GM12878 (cell line): ENCODE measurements at regions not wholly inside any gene's neighbourhood (a gene's known extent, or its start where the extent isn't known, plus 50 kb on each side); places are given as distances from the start of the nearest gene placed in this dataset.

ENCODE experiments used
- ATAC-seq: fragments of 200-7000 bp; cut with Tn5 transposase; 3 replicates; pipeline ENCODE4 v1.9.1; 2020; ENCODE audit warnings: mild to moderate bottlenecking, moderate library complexity
- BruUV-seq: library from RNA; stranded (reverse); fragments of 400-500 nt; replicated peaks from 2 replicates; lab custom pipeline; 2021; lab: Mats Ljungman, UMichigan
- CTCF ChIA-PET: fragments of 300-600 bp; sonication (Branson Sonifier 250); formaldehyde crosslinking; extraction: SDS; loops from one replicate; lab custom pipeline; 2021; ENCODE audit warnings: inconsistent platforms; lab: Yijun Ruan, JAX
- POLR2A ChIA-PET: fragments of 350-600 bp; formaldehyde crosslinking; extraction: SDS; loops from one replicate; lab custom pipeline; 2021; ENCODE audit warnings: inconsistent platforms; lab: Charles Lee
- RAD21 ChIA-PET: fragments of 300-600 bp; sonication (Branson Sonifier 250); formaldehyde crosslinking; loops from one replicate; lab custom pipeline; 2023; ENCODE audit warnings: antibody characterized with exemption; ENCODE audit not compliant: unreplicated experiment; lab: Charles Lee
- SMC1A ChIA-PET: fragments of 300-600 bp; sonication (Branson Sonifier 250); formaldehyde crosslinking; loops from one replicate; lab custom pipeline; 2023; ENCODE audit not compliant: unreplicated experiment, uncharacterized antibody; lab: Charles Lee
- DNase-seq: peaks from one replicate; pipeline ENCODE4 v3.0.0-alpha.2; 2011; ENCODE audit warnings: low read depth, low spot score
- FAIRE-seq: peaks from 3 replicates; lab custom pipeline; 2011; peaks lifted over from hg19 to GRCh38; lab: Jason Lieb, UNC
- H2AFZ ChIP-seq: 2 replicates; pipeline ENCODE4 v1.6.0; 2011; ENCODE audit warnings: low read depth, low read length, control low read depth; ENCODE audit not compliant: control insufficient read depth
- H3K27ac ChIP-seq: 2 replicates; pipeline ENCODE4 v1.5.1; 2011; ENCODE audit warnings: control low read depth; ENCODE audit not compliant: control insufficient read depth, insufficient read depth
- H3K27me3 ChIP-seq, 2 experiments: replicated peaks in 1 of 2; 2 replicates each; pipeline versions ENCODE4 v1.6.0 to v1.6.1; 2011; ENCODE audit warnings: low read length in 1 of 2; ENCODE audit not compliant: control insufficient read depth in 2 of 2, insufficient read depth in 2 of 2
- H3K36me3 ChIP-seq, 2 experiments: 2 replicates each; pipeline ENCODE4 v1.5.1; 2011; ENCODE audit warnings: low read length in 1 of 2; ENCODE audit not compliant: control insufficient read depth in 2 of 2, insufficient read depth in 2 of 2
- H3K4me1 ChIP-seq: 2 replicates; pipeline ENCODE4 v1.6.1; 2011; ENCODE audit warnings: mild to moderate bottlenecking, low read length, moderate library complexity, mixed read lengths; ENCODE audit not compliant: control insufficient read depth, insufficient read depth
- H3K4me2 ChIP-seq: 2 replicates; pipeline ENCODE4 v1.6.0; 2011; ENCODE audit warnings: control low read depth; ENCODE audit not compliant: control insufficient read depth, insufficient read depth
- H3K4me3 ChIP-seq: fragments of 200-600 bp; sonication (generic); 2 replicates; pipeline ENCODE4 v1.5.1; 2016
- H3K79me2 ChIP-seq: 2 replicates; pipeline ENCODE4 v1.6.0; 2011; ENCODE audit warnings: low read length; ENCODE audit not compliant: control insufficient read depth, insufficient read depth
- H3K9ac ChIP-seq: 2 replicates; pipeline ENCODE4 v1.8.0; 2011; ENCODE audit warnings: low read length, control low read depth, mixed read lengths; ENCODE audit not compliant: control insufficient read depth, insufficient read depth
- H3K9me3 ChIP-seq: replicated peaks from 3 replicates; pipeline ENCODE4 v1.5.1; 2011; ENCODE audit warnings: mild to moderate bottlenecking, low read length; ENCODE audit not compliant: control insufficient read depth, insufficient read depth
- H4K20me1 ChIP-seq: 2 replicates; pipeline ENCODE4 v1.6.0; 2011; ENCODE audit not compliant: control insufficient read depth, insufficient read depth
- CBX3 ChIP-seq: fragments of 200-600 bp; sonication (generic); IDR thresholded peaks from 2 replicates; pipeline ENCODE4 v1.6.1; 2016; ENCODE audit warnings: low read depth, borderline replicate concordance
- CBX5 ChIP-seq: sonication (generic); IDR thresholded peaks from 2 replicates; pipeline ENCODE4 v1.6.1; 2016; ENCODE audit warnings: low read depth, moderate library complexity, mild to moderate bottlenecking, inconsistent platforms
- EP300 ChIP-seq, 2 experiments: fragments of 150-350 bp in 1 of 2; IDR thresholded peaks; 2 replicates each; pipeline ENCODE4 v1.6.1; 2011 to 2012; ENCODE audit warnings: low read depth in 2 of 2, low read length in 2 of 2, borderline replicate concordance in 1 of 2, improper control_type of control experiment in 1 of 2, inconsistent platforms in 1 of 2; ENCODE audit not compliant: control insufficient read depth in 1 of 2
- KLF5 ChIP-seq: fragments of 450-650 bp; IDR thresholded peaks from 2 replicates; pipeline ENCODE4 v1.6.1; 2014; ENCODE audit warnings: mild to moderate bottlenecking; ENCODE audit not compliant: partially characterized antibody
- MEF2A ChIP-seq: IDR thresholded peaks from 2 replicates; pipeline ENCODE4 v1.6.1; 2011; ENCODE audit warnings: low read depth, mild to moderate bottlenecking, low read length, moderate library complexity; ENCODE audit not compliant: insufficient read depth
- SIN3A ChIP-seq: IDR thresholded peaks from 2 replicates; pipeline ENCODE4 v1.6.1; 2012; ENCODE audit warnings: low read depth, low read length, improper control_type of control experiment
- SREBF2 ChIP-seq: IDR thresholded peaks from 2 replicates; pipeline ENCODE4 v1.6.1; 2012; ENCODE audit warnings: mild to moderate bottlenecking, low read length
- SUPT20H ChIP-seq: IDR thresholded peaks from 2 replicates; pipeline ENCODE4 v1.6.1; 2011; ENCODE audit warnings: low read depth, mild to moderate bottlenecking, low read length, moderate library complexity, borderline replicate concordance; ENCODE audit not compliant: control insufficient read depth
- TCF7 ChIP-seq: IDR thresholded peaks from 2 replicates; pipeline ENCODE4 v1.6.1; 2014; ENCODE audit warnings: antibody characterized with exemption, borderline replicate concordance
- WGBS: methylation state at CpG from one replicate; pipeline ENCODE4 v1.1.6; 2016; ENCODE audit warnings: low lambda C conversion rate; ENCODE audit not compliant: insufficient replicate concordance, insufficient coverage; ENCODE audit errors: missing lambda C conversion rate; 5-methylcytosine and 5-hydroxymethylcytosine counted together
- in situ Hi-C: fragments of 300-500 bp; cut with MboI; formaldehyde crosslinking; loops from 9 replicates; pipeline ENCODE4 v1.14.3; 2018; ENCODE audit warnings: mixed read lengths
- intact Hi-C: fragments of 100-400 bp; cut with micrococcal nuclease; formaldehyde crosslinking; loops from one replicate; pipeline ENCODE4 v1.14.2; 2022; ENCODE audit not compliant: unreplicated experiment
- TF ChIP-seq, protein P1 (sequence below): fragments of 450-650 bp; IDR thresholded peaks from 2 replicates; pipeline ENCODE4 v1.6.1; 2017; ENCODE audit warnings: mild to moderate bottlenecking, moderate library complexity
- TF ChIP-seq, protein P2 (sequence below): fragments of 450-650 bp; IDR thresholded peaks from 2 replicates; pipeline ENCODE4 v1.6.1; 2014; ENCODE audit warnings: mild to moderate bottlenecking
- TF ChIP-seq, protein P3 (sequence below): IDR thresholded peaks from 2 replicates; pipeline ENCODE4 v1.6.1; 2012; ENCODE audit warnings: low read depth, low read length, improper control_type of control experiment
- TF ChIP-seq, protein P4 (sequence below): fragments of 450-650 bp; IDR thresholded peaks from 2 replicates; pipeline ENCODE4 v1.6.1; 2017; ENCODE audit warnings: antibody characterized with exemption, mild to moderate bottlenecking, moderate library complexity

DNA sequence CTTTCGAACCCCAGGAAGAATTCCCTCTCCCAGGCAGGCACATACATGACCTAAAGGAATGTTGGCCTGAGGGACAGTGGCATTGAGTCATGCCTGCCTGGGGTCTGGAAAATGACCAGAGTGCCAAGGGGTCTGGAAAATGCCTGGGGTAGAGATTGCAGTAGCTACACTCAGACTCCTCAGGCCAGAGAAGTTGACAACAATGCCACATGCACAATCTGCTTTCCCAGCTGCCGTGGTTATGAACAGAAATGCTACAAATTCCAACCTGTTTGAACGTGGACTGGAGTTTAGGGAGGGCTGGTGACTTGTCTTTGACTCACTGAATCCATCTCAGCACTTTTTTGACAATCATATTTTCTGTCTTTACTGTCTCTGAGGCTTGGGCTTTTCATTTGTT is 250.0 kb downstream of the ABCC12 start (continued):
- TF ChIP-seq, protein P1, sequence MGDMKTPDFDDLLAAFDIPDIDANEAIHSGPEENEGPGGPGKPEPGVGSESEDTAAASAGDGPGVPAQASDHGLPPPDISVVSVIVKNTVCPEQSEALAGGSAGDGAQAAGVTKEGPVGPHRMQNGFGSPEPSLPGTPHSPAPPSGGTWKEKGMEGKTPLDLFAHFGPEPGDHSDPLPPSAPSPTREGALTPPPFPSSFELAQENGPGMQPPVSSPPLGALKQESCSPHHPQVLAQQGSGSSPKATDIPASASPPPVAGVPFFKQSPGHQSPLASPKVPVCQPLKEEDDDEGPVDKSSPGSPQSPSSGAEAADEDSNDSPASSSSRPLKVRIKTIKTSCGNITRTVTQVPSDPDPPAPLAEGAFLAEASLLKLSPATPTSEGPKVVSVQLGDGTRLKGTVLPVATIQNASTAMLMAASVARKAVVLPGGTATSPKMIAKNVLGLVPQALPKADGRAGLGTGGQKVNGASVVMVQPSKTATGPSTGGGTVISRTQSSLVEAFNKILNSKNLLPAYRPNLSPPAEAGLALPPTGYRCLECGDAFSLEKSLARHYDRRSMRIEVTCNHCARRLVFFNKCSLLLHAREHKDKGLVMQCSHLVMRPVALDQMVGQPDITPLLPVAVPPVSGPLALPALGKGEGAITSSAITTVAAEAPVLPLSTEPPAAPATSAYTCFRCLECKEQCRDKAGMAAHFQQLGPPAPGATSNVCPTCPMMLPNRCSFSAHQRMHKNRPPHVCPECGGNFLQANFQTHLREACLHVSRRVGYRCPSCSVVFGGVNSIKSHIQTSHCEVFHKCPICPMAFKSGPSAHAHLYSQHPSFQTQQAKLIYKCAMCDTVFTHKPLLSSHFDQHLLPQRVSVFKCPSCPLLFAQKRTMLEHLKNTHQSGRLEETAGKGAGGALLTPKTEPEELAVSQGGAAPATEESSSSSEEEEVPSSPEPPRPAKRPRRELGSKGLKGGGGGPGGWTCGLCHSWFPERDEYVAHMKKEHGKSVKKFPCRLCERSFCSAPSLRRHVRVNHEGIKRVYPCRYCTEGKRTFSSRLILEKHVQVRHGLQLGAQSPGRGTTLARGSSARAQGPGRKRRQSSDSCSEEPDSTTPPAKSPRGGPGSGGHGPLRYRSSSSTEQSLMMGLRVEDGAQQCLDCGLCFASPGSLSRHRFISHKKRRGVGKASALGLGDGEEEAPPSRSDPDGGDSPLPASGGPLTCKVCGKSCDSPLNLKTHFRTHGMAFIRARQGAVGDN = no peak
- no peak for TF ChIP-seq CBX3

DNA sequence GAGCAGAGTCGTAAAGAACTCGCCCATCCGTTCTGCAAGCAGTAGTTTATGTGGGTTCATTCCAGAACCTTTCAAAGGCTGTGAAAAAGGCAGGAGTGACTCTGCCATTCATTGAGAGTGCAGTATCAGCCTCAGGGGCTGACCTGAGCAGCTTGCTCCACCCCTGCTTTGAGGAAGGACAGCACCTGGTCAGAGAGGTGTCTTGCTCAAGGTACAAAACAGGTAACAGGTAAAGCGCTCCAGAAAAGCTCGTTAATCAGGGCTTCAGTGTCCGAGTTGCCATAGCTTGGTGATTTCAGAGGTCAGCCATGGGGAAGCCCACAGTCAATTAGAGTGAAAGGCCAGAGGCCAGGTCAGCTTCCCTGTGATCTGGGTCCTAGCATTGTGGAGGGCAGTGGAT is 251.1 kb downstream of the ABCC12 start:
- WGBS = 51% methylated on average over 6 of the region's 6 CpGs
- no peaks in the 10 kb centered on the region for H4K20me1 ChIP-seq
- H3K9ac ChIP-seq = no peak overlapping the region
- no peak overlapping the region for H3K4me3 ChIP-seq
- H3K79me2 ChIP-seq = no peaks in the 10 kb centered on the region
- in situ Hi-C loops (no loop called here), intact Hi-C loops (no loop called here)
- no TSS peak for BruUV-seq
- FAIRE-seq (no peak), ATAC-seq (no peak), DNase-seq (no peak)
- ChIA-PET RAD21 (no interaction called here), SMC1A (no interaction called here), POLR2A (no interaction called here), CTCF (no interaction called here)
- no peak overlapping the region for H3K27ac ChIP-seq
- H3K9me3 ChIP-seq = no peaks in the 10 kb centered on the region; the same call in 2 of the 3 replicates
- H3K4me2 ChIP-seq = no peak overlapping the region
- no peaks in the 10 kb centered on the region for H3K36me3 ChIP-seq
- H2AFZ ChIP-seq = no peak overlapping the region
- H3K27me3 ChIP-seq = no peaks in the 10 kb centered on the region
- H3K4me1 ChIP-seq = no peaks in the 10 kb centered on the region
- TF ChIP-seq, protein P2, sequence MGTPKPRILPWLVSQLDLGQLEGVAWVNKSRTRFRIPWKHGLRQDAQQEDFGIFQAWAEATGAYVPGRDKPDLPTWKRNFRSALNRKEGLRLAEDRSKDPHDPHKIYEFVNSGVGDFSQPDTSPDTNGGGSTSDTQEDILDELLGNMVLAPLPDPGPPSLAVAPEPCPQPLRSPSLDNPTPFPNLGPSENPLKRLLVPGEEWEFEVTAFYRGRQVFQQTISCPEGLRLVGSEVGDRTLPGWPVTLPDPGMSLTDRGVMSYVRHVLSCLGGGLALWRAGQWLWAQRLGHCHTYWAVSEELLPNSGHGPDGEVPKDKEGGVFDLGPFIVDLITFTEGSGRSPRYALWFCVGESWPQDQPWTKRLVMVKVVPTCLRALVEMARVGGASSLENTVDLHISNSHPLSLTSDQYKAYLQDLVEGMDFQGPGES = no peak
- TF ChIP-seq, protein P3, sequence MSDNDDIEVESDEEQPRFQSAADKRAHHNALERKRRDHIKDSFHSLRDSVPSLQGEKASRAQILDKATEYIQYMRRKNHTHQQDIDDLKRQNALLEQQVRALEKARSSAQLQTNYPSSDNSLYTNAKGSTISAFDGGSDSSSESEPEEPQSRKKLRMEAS = no peak
- TF ChIP-seq SUPT20H (no peak), SIN3A (no peak), TCF7 (no peak), EP300 (IDR thresholded peaks at IDR 0.05; ENCODE audit: borderline replicate concordance in 1 of 2, control insufficient read depth in 1 of 2, low read depth in 2 of 2, low read length in 2 of 2) (no peak), MEF2A (no peak), KLF5 (no peak), CBX5 (no peak), CBX3 (no peak), SREBF2 (no peak)
- TF ChIP-seq, protein P4, sequence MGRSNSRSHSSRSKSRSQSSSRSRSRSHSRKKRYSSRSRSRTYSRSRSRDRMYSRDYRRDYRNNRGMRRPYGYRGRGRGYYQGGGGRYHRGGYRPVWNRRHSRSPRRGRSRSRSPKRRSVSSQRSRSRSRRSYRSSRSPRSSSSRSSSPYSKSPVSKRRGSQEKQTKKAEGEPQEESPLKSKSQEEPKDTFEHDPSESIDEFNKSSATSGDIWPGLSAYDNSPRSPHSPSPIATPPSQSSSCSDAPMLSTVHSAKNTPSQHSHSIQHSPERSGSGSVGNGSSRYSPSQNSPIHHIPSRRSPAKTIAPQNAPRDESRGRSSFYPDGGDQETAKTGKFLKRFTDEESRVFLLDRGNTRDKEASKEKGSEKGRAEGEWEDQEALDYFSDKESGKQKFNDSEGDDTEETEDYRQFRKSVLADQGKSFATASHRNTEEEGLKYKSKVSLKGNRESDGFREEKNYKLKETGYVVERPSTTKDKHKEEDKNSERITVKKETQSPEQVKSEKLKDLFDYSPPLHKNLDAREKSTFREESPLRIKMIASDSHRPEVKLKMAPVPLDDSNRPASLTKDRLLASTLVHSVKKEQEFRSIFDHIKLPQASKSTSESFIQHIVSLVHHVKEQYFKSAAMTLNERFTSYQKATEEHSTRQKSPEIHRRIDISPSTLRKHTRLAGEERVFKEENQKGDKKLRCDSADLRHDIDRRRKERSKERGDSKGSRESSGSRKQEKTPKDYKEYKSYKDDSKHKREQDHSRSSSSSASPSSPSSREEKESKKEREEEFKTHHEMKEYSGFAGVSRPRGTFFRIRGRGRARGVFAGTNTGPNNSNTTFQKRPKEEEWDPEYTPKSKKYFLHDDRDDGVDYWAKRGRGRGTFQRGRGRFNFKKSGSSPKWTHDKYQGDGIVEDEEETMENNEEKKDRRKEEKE = no peak
